NCI-H2029 (cell line): ENCODE measurements at regions not wholly inside any gene's neighbourhood (a gene's known extent, or its start where the extent isn't known, plus 50 kb on each side); places are given as distances from the start of the nearest gene placed in this dataset.

Experiments used
- DNase-seq: peaks from one replicate; lab custom pipeline; 2025; lab: John Stamatoyannopoulos, UW

GRCh38 chr11:120032766-120033390 lies 105.0 kb downstream of the TRIM29 start:
- DNase-seq = no peak

GRCh38 chr11:120031612-120032600 lies 106.0 kb downstream of the TRIM29 start:
- no peak for DNase-seq

GRCh38 chr11:120031156-120031555 lies 106.8 kb downstream of the TRIM29 start:
- DNase-seq = no peak

GRCh38 chr11:120030411-120030810 lies 107.5 kb downstream of the TRIM29 start:
- no peak for DNase-seq

- no peak for DNase-seq
Observed at GRCh38 chr11:120029321-120029720, 108.6 kb downstream of the TRIM29 start.

- no peak for DNase-seq
Observed at GRCh38 chr11:120028897-120029258, 109.0 kb downstream of the TRIM29 start.

- DNase-seq = peak; percentile 67
Observed at GRCh38 chr11:120028181-120028896, 109.6 kb downstream of the TRIM29 start.

- DNase-seq = no peak
Observed at GRCh38 chr11:120027546-120028180, 110.2 kb downstream of the TRIM29 start.

GRCh38 chr11:120025606-120026335 lies 112.1 kb downstream of the TRIM29 start:
- peak; percentile 59 for DNase-seq

- DNase-seq = no peak
Observed at GRCh38 chr11:120024586-120024985, 113.3 kb downstream of the TRIM29 start.

GRCh38 chr11:120024046-120024445 lies 113.9 kb downstream of the TRIM29 start:
- no peak for DNase-seq

GRCh38 chr11:120023551-120023950 lies 114.4 kb downstream of the TRIM29 start:
- no peak for DNase-seq

- no peak for DNase-seq
Observed at GRCh38 chr11:120023120-120023519, 114.8 kb downstream of the TRIM29 start.

GRCh38 chr11:120022617-120023016 lies 115.3 kb downstream of the TRIM29 start:
- no peak for DNase-seq

GRCh38 chr11:120021978-120022377 lies 115.9 kb downstream of the TRIM29 start:
- no peak for DNase-seq

- no peak for DNase-seq
Observed at GRCh38 chr11:120021391-120021953, 116.4 kb downstream of the TRIM29 start.

- no peak for DNase-seq
Observed at GRCh38 chr11:120020981-120021380, 116.9 kb downstream of the TRIM29 start.

GRCh38 chr11:120020486-120020885 lies 117.4 kb downstream of the TRIM29 start:
- no peak for DNase-seq

- no peak for DNase-seq
Observed at GRCh38 chr11:120019191-120019590, 118.7 kb downstream of the TRIM29 start.

GRCh38 chr11:120017582-120018150 lies 120.2 kb downstream of the TRIM29 start:
- no peak for DNase-seq
